Vagina (tissue), 2 donors: ENCODE measurements at regions not wholly inside any gene's neighbourhood (a gene's known extent, or its start where the extent isn't known, plus 50 kb on each side); places are given as distances from the start of the nearest gene placed in this dataset.
"Not testable (repeated sequence)": the region's sequence is repeated elsewhere in the genome, so short reads cannot be mapped to it uniquely, and the experiment has no call there.

Source experiments
- DNase-seq, 2 donors: peaks; one replicate each; pipeline ENCODE4 v3.0.0-alpha.2; 2017; ENCODE audit errors: extremely low spot score in 2 of 2
- H3K27ac ChIP-seq: fragments of 200-600 bp; sonication (generic); one replicate; pipeline ENCODE4 v1.5.1; 2019
- H3K27me3 ChIP-seq: fragments of 200-600 bp; sonication (generic); one replicate; pipeline ENCODE4 v1.5.1; 2019
- H3K36me3 ChIP-seq, 2 donors: fragments of 200-600 bp; sonication (generic); one replicate each; pipeline ENCODE4 v1.5.1; 2017 to 2019
- H3K4me1 ChIP-seq: fragments of 200-600 bp; sonication (generic); one replicate; pipeline ENCODE4 v1.5.1; 2019
- H3K4me3 ChIP-seq, 2 donors: fragments of 200-600 bp; sonication (generic); 1 replicate in 1 of 2; 2 replicates in 1 of 2; pipeline ENCODE4 v1.5.1; 2016 to 2019
- H3K9me3 ChIP-seq: fragments of 200-600 bp; sonication (generic); one replicate; pipeline ENCODE4 v1.5.1; 2019
- CTCF ChIP-seq, 3 experiments: fragments of 450-650 bp in 2 of 3; fragments of 200-600 bp in 1 of 3; sonication (generic) in 1 of 3; IDR thresholded peaks; one replicate each; pipeline ENCODE4 v1.5.1; 2017 to 2019; ENCODE audit warnings: antibody characterized with exemption in 3 of 3, mild to moderate bottlenecking in 2 of 3, moderate library complexity in 2 of 3
- POLR2A ChIP-seq, 2 donors: fragments of 450-650 bp; IDR thresholded peaks; one replicate each; pipeline ENCODE4 v1.6.1; 2017; ENCODE audit warnings: antibody characterized with exemption in 2 of 2, mild to moderate bottlenecking in 2 of 2, moderate library complexity in 2 of 2
- POLR2AphosphoS5 ChIP-seq, 2 donors: sonication (generic); formaldehyde crosslinking; IDR thresholded peaks; one replicate each; pipeline ENCODE4 v1.9.0; 2017; ENCODE audit warnings: antibody characterized with exemption in 2 of 2, mild to moderate bottlenecking in 2 of 2, low read depth in 1 of 2; ENCODE audit not compliant: insufficient read depth in 1 of 2
- intact Hi-C: fragments of 100-400 bp; cut with DNase I; formaldehyde crosslinking; loops from one replicate; pipeline ENCODE4 v1.15.1; 2023

DNA sequence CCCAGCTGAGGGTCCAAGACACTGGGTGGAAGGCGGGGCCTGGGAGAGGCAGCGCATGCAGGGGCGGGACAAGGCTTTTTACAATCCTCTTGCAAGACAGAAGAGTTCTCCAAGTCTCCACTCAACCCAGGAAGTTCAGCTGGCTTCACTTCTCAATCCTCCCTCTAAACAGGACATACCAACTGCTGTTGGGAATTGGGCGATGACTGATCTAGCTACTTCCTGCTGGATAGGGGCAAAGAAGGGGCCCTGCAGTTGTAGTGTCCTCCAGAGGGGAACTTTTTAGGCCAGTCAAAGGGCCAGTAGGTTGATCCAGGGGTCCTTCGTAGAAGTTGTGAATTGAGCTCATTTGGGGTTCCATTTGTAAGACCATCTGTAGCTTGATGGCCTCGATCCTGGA is 94.6 kb upstream of the TERB2 start:
- intact Hi-C loops, result no loop called here
- no peak for DNase-seq
- Histone ChIP-seq H3K4me1 (no peaks in the 10 kb centered on the region), H3K9me3 (no peaks in the 10 kb centered on the region), H3K4me3 (no peak overlapping the region), H3K27me3 (no peaks in the 10 kb centered on the region), H3K27ac (no peak overlapping the region), H3K36me3 (no peaks in the 10 kb centered on the region)
- no peak for TF ChIP-seq CTCF (IDR thresholded peaks at IDR 0.05)
- no peak for TF ChIP-seq POLR2AphosphoS5 (IDR thresholded peaks at IDR 0.05; ENCODE audit: insufficient read depth in 1 of 2, low read depth in 1 of 2)
- TF ChIP-seq POLR2A (IDR thresholded peaks at IDR 0.05), result no peak

DNA sequence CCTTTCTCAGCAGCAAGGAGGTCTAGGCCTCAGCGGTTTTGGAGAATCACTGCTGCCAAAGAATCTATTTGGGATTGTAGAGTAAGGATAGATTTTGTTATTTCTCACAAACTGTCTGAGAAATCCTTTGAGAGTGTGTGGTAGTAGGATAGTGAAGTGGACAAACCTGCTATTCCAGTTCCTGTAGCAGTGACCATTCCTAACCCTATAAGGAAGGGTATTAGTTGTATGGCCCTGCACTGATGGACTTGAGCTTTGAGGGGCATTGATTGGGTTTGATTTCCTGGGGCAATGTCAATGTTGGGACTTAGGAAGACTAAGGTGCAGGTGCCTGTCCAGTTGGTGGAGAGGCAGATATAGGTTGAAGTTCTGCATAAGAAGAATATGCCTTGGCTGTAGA is 93.6 kb upstream of the TERB2 start:
- H3K27ac ChIP-seq, intact Hi-C loops, DNase-seq: not testable (repeated sequence)

GRCh38 chr15:44868100-44868499 is 88.4 kb upstream of the TERB2 start:
- H3K27me3 ChIP-seq, H3K36me3 ChIP-seq, H3K4me1 ChIP-seq, H3K9me3 ChIP-seq, DNase-seq, intact Hi-C loops, H3K27ac ChIP-seq, H3K4me3 ChIP-seq: not testable (repeated sequence)

More for the DNA sequence above, 93.6 kb upstream of the TERB2 start:
- H3K36me3 ChIP-seq, H3K27me3 ChIP-seq, H3K4me1 ChIP-seq, H3K4me3 ChIP-seq, H3K9me3 ChIP-seq: not testable (repeated sequence)

GRCh38 chr15:44870125-44870524 is 86.4 kb upstream of the TERB2 start:
- H3K27ac ChIP-seq, H3K4me1 ChIP-seq, H3K9me3 ChIP-seq, intact Hi-C loops, H3K36me3 ChIP-seq, H3K27me3 ChIP-seq, H3K4me3 ChIP-seq, DNase-seq: not testable (repeated sequence)

GRCh38 chr15:44873103-44873502 is 83.4 kb upstream of the TERB2 start:
- no peaks in the 10 kb centered on the region for H3K27me3 ChIP-seq
- H3K4me3 ChIP-seq, result no peak overlapping the region
- H3K9me3 ChIP-seq, result no peaks in the 10 kb centered on the region
- intact Hi-C loops, result no loop called here
- DNase-seq, result no peak
- no peaks in the 10 kb centered on the region for H3K4me1 ChIP-seq
- no peaks in the 10 kb centered on the region for H3K36me3 ChIP-seq
- no peak for TF ChIP-seq POLR2AphosphoS5 (IDR thresholded peaks at IDR 0.05; ENCODE audit: insufficient read depth in 1 of 2, low read depth in 1 of 2)
- TF ChIP-seq CTCF (IDR thresholded peaks at IDR 0.05), result no peak
- no peak for TF ChIP-seq POLR2A (IDR thresholded peaks at IDR 0.05)
- H3K27ac ChIP-seq, result no peak overlapping the region

- no peak for DNase-seq
These were observed 77.4 kb upstream of the TERB2 start for GRCh38 chr15:44879066-44879465.

More at GRCh38 chr15:44879066-44879465, 77.4 kb upstream of the TERB2 start:
- intact Hi-C loops, result no loop called here
- TF ChIP-seq POLR2AphosphoS5 (IDR thresholded peaks at IDR 0.05; ENCODE audit: insufficient read depth in 1 of 2, low read depth in 1 of 2) (no peak), CTCF (IDR thresholded peaks at IDR 0.05) (no peak), POLR2A (IDR thresholded peaks at IDR 0.05) (no peak)
- Histone ChIP-seq H3K27me3 (no peaks in the 10 kb centered on the region), H3K9me3 (no peaks in the 10 kb centered on the region), H3K4me1 (no peaks in the 10 kb centered on the region), H3K36me3 (no peaks in the 10 kb centered on the region), H3K4me3 (no peak overlapping the region), H3K27ac (no peak overlapping the region)
